Mesenchymal stem cell (in vitro differentiated cells and primary cell): ENCODE measurements at regions not wholly inside any gene's neighbourhood (a gene's known extent, or its start where the extent isn't known, plus 50 kb on each side); places are given as distances from the start of the nearest gene placed in this dataset.

Experiments used
- DNase-seq: peaks from one replicate; pipeline ENCODE4 v3.0.0-alpha.2; 2013
- H2AFZ ChIP-seq: one replicate; pipeline ENCODE4 v1.6.1; 2013; ENCODE audit warnings: low read depth, mild to moderate bottlenecking, control low read depth, inconsistent platforms, low read length, moderate library complexity
- H2AK5ac ChIP-seq: 2 replicates; pipeline ENCODE4 v1.6.1; 2013; ENCODE audit warnings: low read length, moderate library complexity, mild to moderate bottlenecking, inconsistent platforms; ENCODE audit not compliant: severe bottlenecking
- H2BK120ac ChIP-seq: one replicate; pipeline ENCODE4 v1.6.1; 2013; ENCODE audit warnings: low read depth, mild to moderate bottlenecking, inconsistent platforms, low read length, moderate library complexity
- H2BK12ac ChIP-seq, 2 experiments: one replicate each; pipeline ENCODE4 v1.6.1; 2013; ENCODE audit warnings: inconsistent platforms in 2 of 2, low read length in 2 of 2, mild to moderate bottlenecking in 2 of 2, moderate library complexity in 2 of 2, control low read depth in 1 of 2
- H2BK15ac ChIP-seq: one replicate; pipeline ENCODE4 v1.6.1; 2013; ENCODE audit warnings: mild to moderate bottlenecking, low read depth, inconsistent platforms; ENCODE audit not compliant: poor library complexity, severe bottlenecking
- H2BK5ac ChIP-seq: 2 replicates; pipeline ENCODE4 v1.6.1; 2013; ENCODE audit warnings: low read depth, mild to moderate bottlenecking, low read length, control low read depth, inconsistent platforms; ENCODE audit not compliant: poor library complexity, severe bottlenecking
- H3K14ac ChIP-seq, 2 experiments: one replicate each; pipeline ENCODE4 v1.6.1; 2013; ENCODE audit warnings: inconsistent platforms in 2 of 2, low read length in 2 of 2, control low read depth in 1 of 2, mild to moderate bottlenecking in 1 of 2, moderate library complexity in 1 of 2
- H3K18ac ChIP-seq, 2 experiments: one replicate each; pipeline ENCODE4 v1.6.1; 2013; ENCODE audit warnings: inconsistent platforms in 2 of 2, low read length in 2 of 2, control low read depth in 1 of 2, low read depth in 1 of 2, mild to moderate bottlenecking in 1 of 2
- H3K23ac ChIP-seq, 2 experiments: one replicate each; pipeline ENCODE4 v1.6.1; 2013; ENCODE audit warnings: inconsistent platforms in 2 of 2, low read length in 2 of 2, mild to moderate bottlenecking in 2 of 2, moderate library complexity in 2 of 2, control low read depth in 1 of 2
- H3K27ac ChIP-seq: 2 replicates; pipeline ENCODE4 v1.5.1; 2013; ENCODE audit warnings: mild to moderate bottlenecking, moderate library complexity, low read length, control low read depth, inconsistent platforms; ENCODE audit not compliant: poor library complexity, severe bottlenecking
- H3K27me3 ChIP-seq, 2 experiments: 2 replicates each; pipeline versions ENCODE4 v1.6.1 to v1.7.0; 2013; ENCODE audit warnings: low read length in 2 of 2, mild to moderate bottlenecking in 2 of 2, moderate library complexity in 2 of 2, control low read depth in 1 of 2, inconsistent platforms in 1 of 2; ENCODE audit not compliant: control insufficient read depth in 1 of 2, insufficient read depth in 1 of 2
- H3K36me3 ChIP-seq, 2 experiments: 2 replicates each; pipeline versions ENCODE4 v1.6.1 to v1.7.0; 2013; ENCODE audit warnings: low read length in 2 of 2, control low read depth in 1 of 2, inconsistent platforms in 1 of 2, low read depth in 1 of 2, mild to moderate bottlenecking in 1 of 2; ENCODE audit not compliant: insufficient read depth in 2 of 2, control insufficient read depth in 1 of 2
- H3K4ac ChIP-seq, 2 experiments: one replicate each; pipeline ENCODE4 v1.6.1; 2013; ENCODE audit warnings: inconsistent platforms in 2 of 2, low read length in 2 of 2, mild to moderate bottlenecking in 2 of 2, moderate library complexity in 2 of 2, control low read depth in 1 of 2, low read depth in 1 of 2
- H3K4me1 ChIP-seq: 2 replicates; pipeline ENCODE4 v1.6.1; 2013; ENCODE audit warnings: low read depth, low read length, control low read depth; ENCODE audit not compliant: control insufficient read depth, insufficient read depth
- H3K4me2 ChIP-seq: 2 replicates; pipeline ENCODE4 v1.6.1; 2013; ENCODE audit warnings: low read length, mild to moderate bottlenecking, inconsistent platforms; ENCODE audit not compliant: poor library complexity, severe bottlenecking
- H3K4me3 ChIP-seq, 2 experiments: 2 replicates each; pipeline versions ENCODE4 v1.5.1 to v1.7.0; 2013; ENCODE audit warnings: low read length in 2 of 2, mild to moderate bottlenecking in 2 of 2, control low read depth in 1 of 2, low read depth in 1 of 2; ENCODE audit not compliant: insufficient read depth in 1 of 2
- H3K79me1 ChIP-seq: replicated peaks from 2 replicates; pipeline ENCODE4 v1.6.1; 2013; ENCODE audit warnings: mild to moderate bottlenecking, control low read depth, low read length, inconsistent platforms; ENCODE audit not compliant: poor library complexity, severe bottlenecking
- H3K9ac ChIP-seq: 2 replicates; pipeline ENCODE4 v1.7.0; 2013; ENCODE audit warnings: mild to moderate bottlenecking, low read length, moderate library complexity
- H3K9me3 ChIP-seq: 2 replicates; pipeline ENCODE4 v1.7.0; 2013; ENCODE audit warnings: mild to moderate bottlenecking, low read length; ENCODE audit not compliant: control insufficient read depth
- H4K8ac ChIP-seq: one replicate; pipeline ENCODE4 v1.6.1; 2013; ENCODE audit warnings: inconsistent platforms, mild to moderate bottlenecking, low read length, moderate library complexity
- H4K91ac ChIP-seq: one replicate; pipeline ENCODE4 v1.6.1; 2013; ENCODE audit warnings: mild to moderate bottlenecking, low read length, inconsistent platforms
- WGBS: methylation state at CpG from one replicate; pipeline ENCODE4 v1.1.7; 2013; ENCODE audit warnings: mixed read lengths; 5-methylcytosine and 5-hydroxymethylcytosine counted together

DNA sequence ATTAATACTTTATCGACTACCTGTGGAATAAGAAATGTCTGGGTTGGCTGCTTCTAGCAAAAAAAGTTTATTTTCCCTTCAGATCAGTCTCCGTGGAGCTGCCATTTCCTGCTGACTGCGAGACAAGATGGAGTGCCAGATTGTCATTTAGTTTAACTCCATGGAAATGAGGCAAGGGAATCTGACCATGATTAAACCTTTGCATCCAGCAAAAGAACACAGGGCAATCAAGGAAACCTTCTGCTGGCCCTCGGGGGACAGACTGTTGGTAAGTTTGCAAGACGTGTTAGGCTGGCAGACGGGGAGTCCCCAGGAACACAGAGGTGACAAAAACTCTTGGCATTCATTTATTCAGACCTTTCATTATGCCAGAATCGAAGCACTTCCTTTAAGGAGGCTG, 52.2 kb upstream of the SPACA1 start:
- H3K23ac ChIP-seq = no peak overlapping the region
- H3K4ac ChIP-seq = no peak overlapping the region
- no peaks in the 10 kb centered on the region for H3K79me1 ChIP-seq
- no peak overlapping the region for H2BK120ac ChIP-seq
- 49% methylated on average over 7 of the region's 7 CpGs for WGBS
- no peak overlapping the region for H4K8ac ChIP-seq
- H3K27ac ChIP-seq = no peak overlapping the region
- no peak overlapping the region for H3K14ac ChIP-seq
- no peak overlapping the region for H4K91ac ChIP-seq
- H2AK5ac ChIP-seq = no peak overlapping the region
- no peaks in the 10 kb centered on the region for H3K4me1 ChIP-seq
- no peak overlapping the region for H3K9ac ChIP-seq
- no peak overlapping the region for H3K4me3 ChIP-seq
- H3K9me3 ChIP-seq = no peaks in the 10 kb centered on the region
- H2BK5ac ChIP-seq = no peak overlapping the region
- no peaks in the 10 kb centered on the region for H3K27me3 ChIP-seq
- H2BK15ac ChIP-seq = no peak overlapping the region
- H3K36me3 ChIP-seq = no peaks in the 10 kb centered on the region
- H2AFZ ChIP-seq = no peak overlapping the region
- DNase-seq = no peak
- no peak overlapping the region for H2BK12ac ChIP-seq
- no peak overlapping the region for H3K4me2 ChIP-seq
- H3K18ac ChIP-seq = no peak overlapping the region

DNA sequence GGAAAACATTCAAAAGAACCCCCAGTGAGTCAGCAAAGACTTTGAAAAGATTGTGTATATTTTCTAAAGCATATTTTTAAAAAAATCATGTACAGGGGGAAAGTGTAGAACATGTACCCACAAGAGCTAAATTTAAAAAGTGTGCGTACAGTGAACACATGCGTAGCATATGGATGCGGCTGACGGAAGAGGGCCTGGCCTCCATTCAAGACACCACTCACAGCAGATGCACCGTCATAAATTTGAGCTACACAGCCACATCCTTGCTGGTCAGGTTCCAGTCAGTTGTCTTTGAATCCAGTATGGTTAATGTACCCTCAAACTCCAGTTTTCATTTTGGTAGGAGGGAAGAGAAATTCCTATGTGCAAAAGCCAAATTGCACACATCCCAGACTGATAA, 54.3 kb upstream of the SPACA1 start:
- no peaks in the 10 kb centered on the region for H3K9me3 ChIP-seq
- no peak overlapping the region for H3K18ac ChIP-seq
- no peaks in the 10 kb centered on the region for H3K79me1 ChIP-seq
- no peak overlapping the region for H3K14ac ChIP-seq
- no peak overlapping the region for H2BK15ac ChIP-seq
- DNase-seq = no peak
- H2BK12ac ChIP-seq = no peak overlapping the region
- no peaks in the 10 kb centered on the region for H3K27me3 ChIP-seq
- no peak overlapping the region for H4K91ac ChIP-seq
- no peak overlapping the region for H2AFZ ChIP-seq
- no peak overlapping the region for H2AK5ac ChIP-seq
- no peak overlapping the region for H3K9ac ChIP-seq
- WGBS = 96% methylated on average over 4 of the region's 5 CpGs
- H2BK120ac ChIP-seq = no peak overlapping the region
- no peaks in the 10 kb centered on the region for H3K36me3 ChIP-seq
- H2BK5ac ChIP-seq = no peak overlapping the region
- H3K23ac ChIP-seq = no peak overlapping the region
- no peaks in the 10 kb centered on the region for H3K4me1 ChIP-seq
- no peak overlapping the region for H3K4ac ChIP-seq
- no peak overlapping the region for H3K4me3 ChIP-seq
- H3K27ac ChIP-seq = no peak overlapping the region
- H4K8ac ChIP-seq = no peak overlapping the region
- H3K4me2 ChIP-seq = no peak overlapping the region

DNA sequence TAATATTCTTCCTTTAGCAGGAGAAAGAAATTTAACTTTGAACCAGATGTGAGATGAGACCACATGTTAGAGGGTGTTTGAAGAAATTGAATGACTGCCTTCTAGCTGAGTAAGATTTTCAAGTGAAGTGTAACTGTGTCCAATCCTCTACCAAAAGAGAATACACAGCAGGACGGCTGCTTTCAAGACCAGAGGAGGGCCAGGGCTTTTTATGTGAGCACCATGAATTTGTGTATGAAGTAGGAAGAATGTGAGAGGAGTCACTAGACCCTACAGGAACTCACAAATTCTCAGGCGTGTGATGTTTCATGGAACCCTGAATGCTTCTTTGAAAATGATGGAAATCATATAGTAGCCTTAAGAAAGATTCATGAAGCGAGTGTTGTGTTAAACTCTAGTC, 56.8 kb upstream of the SPACA1 start:
- peaks cover 4% of the 10 kb centered on the region for H3K9me3 ChIP-seq
- no peak overlapping the region for H2AK5ac ChIP-seq
- no peak for DNase-seq
- no peak overlapping the region for H2BK15ac ChIP-seq
- no peak overlapping the region for H2BK120ac ChIP-seq
- no peaks in the 10 kb centered on the region for H3K36me3 ChIP-seq
- no peaks in the 10 kb centered on the region for H3K79me1 ChIP-seq
- H4K91ac ChIP-seq = no peak overlapping the region
- no peak overlapping the region for H3K4me3 ChIP-seq
- H2BK12ac ChIP-seq = no peak overlapping the region
- H3K14ac ChIP-seq = no peak overlapping the region
- no peak overlapping the region for H3K27ac ChIP-seq
- H3K18ac ChIP-seq = no peak overlapping the region
- 83% methylated on average over 3 of the region's 3 CpGs for WGBS
- no peak overlapping the region for H3K23ac ChIP-seq
- no peak overlapping the region for H4K8ac ChIP-seq
- H3K9ac ChIP-seq = no peak overlapping the region
- no peaks in the 10 kb centered on the region for H3K4me1 ChIP-seq
- no peaks in the 10 kb centered on the region for H3K27me3 ChIP-seq
- no peak overlapping the region for H3K4ac ChIP-seq
- H2BK5ac ChIP-seq = no peak overlapping the region
- no peak overlapping the region for H2AFZ ChIP-seq
- no peak overlapping the region for H3K4me2 ChIP-seq

DNA sequence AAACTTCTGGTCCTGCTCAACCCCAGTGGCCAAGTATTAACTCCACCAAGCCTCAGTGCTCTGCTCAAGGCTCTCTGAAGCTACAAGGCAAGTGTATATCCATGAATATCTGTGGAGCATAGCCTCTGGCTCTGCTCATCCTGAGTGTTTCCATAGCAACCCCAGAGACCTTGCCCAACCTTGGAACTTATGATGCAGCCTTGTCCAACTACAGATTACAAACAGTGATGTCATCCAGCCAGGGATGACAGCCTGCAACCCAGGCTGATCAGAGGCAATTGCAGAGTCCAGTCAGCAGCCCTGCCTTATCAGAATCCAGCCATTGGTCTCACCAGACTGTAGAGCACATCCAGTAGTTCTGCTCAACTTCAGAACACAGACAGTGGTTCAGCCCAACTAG, 65.5 kb upstream of the SPACA1 start:
- no peak overlapping the region for H2BK5ac ChIP-seq
- no peaks in the 10 kb centered on the region for H3K4me1 ChIP-seq
- no peak overlapping the region for H3K4me2 ChIP-seq
- H2BK120ac ChIP-seq = no peak overlapping the region
- H3K9ac ChIP-seq = no peak overlapping the region
- H3K79me1 ChIP-seq = no peaks in the 10 kb centered on the region
- peaks cover 4% of the 10 kb centered on the region for H3K9me3 ChIP-seq
- H2BK12ac ChIP-seq = no peak overlapping the region
- H3K23ac ChIP-seq = no peak overlapping the region
- no peak overlapping the region for H3K14ac ChIP-seq
- no peak overlapping the region for H3K4ac ChIP-seq
- no peaks in the 10 kb centered on the region for H3K27me3 ChIP-seq
- H2BK15ac ChIP-seq = no peak overlapping the region
- H2AFZ ChIP-seq = no peak overlapping the region
- H3K18ac ChIP-seq = no peak overlapping the region
- no peaks in the 10 kb centered on the region for H3K36me3 ChIP-seq
- no peak overlapping the region for H4K8ac ChIP-seq
- H2AK5ac ChIP-seq = no peak overlapping the region
- H3K4me3 ChIP-seq = no peak overlapping the region
- H3K27ac ChIP-seq = no peak overlapping the region
- H4K91ac ChIP-seq = no peak overlapping the region
- DNase-seq = no peak
